Gastrocnemius medialis (tissue), 4 donors: ENCODE measurements at regions not wholly inside any gene's neighbourhood (a gene's known extent, or its start where the extent isn't known, plus 50 kb on each side); places are given as distances from the start of the nearest gene placed in this dataset.

Experiments used
- CTCF ChIP-seq, 5 experiments: fragments of 450-650 bp in 3 of 5; fragments of 200-600 bp in 2 of 5; sonication (generic) in 2 of 5; IDR thresholded peaks in 4 of 5; conservative IDR thresholded peaks in 1 of 5; 1 replicate in 4 of 5; 2 replicates in 1 of 5; pipeline ENCODE4 v1.5.1; 2016 to 2019; ENCODE audit warnings: antibody characterized with exemption in 5 of 5, mild to moderate bottlenecking in 3 of 5, moderate library complexity in 3 of 5
- POLR2A ChIP-seq, 2 donors: fragments of 450-650 bp; IDR thresholded peaks; one replicate each; pipeline ENCODE4 v1.6.1; 2017; ENCODE audit warnings: antibody characterized with exemption in 2 of 2, mild to moderate bottlenecking in 2 of 2, moderate library complexity in 2 of 2

GRCh38 chr13:71015021-71015420 lies 852.0 kb downstream of the DACH1 start:
- TF ChIP-seq CTCF (IDR thresholded peaks at IDR 0.05 in 4 of 5, conservative IDR thresholded peaks at IDR 0.05 in 1 of 5) (no peak), POLR2A (IDR thresholded peaks at IDR 0.05) (no peak)
